Muscle of leg (tissue), 3 donors: ENCODE measurements at regions not wholly inside any gene's neighbourhood (a gene's known extent, or its start where the extent isn't known, plus 50 kb on each side); places are given as distances from the start of the nearest gene placed in this dataset.

Experiments used
- DNase-seq: peaks from one replicate; pipeline ENCODE4 v3.0.0; 2013
- H3K27ac ChIP-seq: one replicate; pipeline ENCODE4 v1.5.1; 2013; ENCODE audit warnings: mild to moderate bottlenecking, low read length, control low read depth
- H3K27me3 ChIP-seq: one replicate; pipeline ENCODE4 v1.6.1; 2013; ENCODE audit warnings: low read length; ENCODE audit not compliant: control insufficient read depth, insufficient read depth
- H3K36me3 ChIP-seq: one replicate; pipeline ENCODE4 v1.6.1; 2013; ENCODE audit warnings: low read length; ENCODE audit not compliant: control insufficient read depth, insufficient read depth
- H3K4me1 ChIP-seq: one replicate; pipeline ENCODE4 v1.6.1; 2013; ENCODE audit warnings: low read length; ENCODE audit not compliant: control insufficient read depth, insufficient read depth
- H3K4me3 ChIP-seq: one replicate; pipeline ENCODE4 v1.5.1; 2013; ENCODE audit warnings: low read length, control low read depth
- H3K9me3 ChIP-seq: replicated peaks from 2 replicates; pipeline ENCODE4 v1.6.1; 2013; ENCODE audit warnings: low read depth, low read length; ENCODE audit not compliant: control insufficient read depth
- WGBS: methylation state at CpG from one replicate; pipeline ENCODE4 v1.1.5; 2013; ENCODE audit warnings: missing lambda C conversion rate; ENCODE audit not compliant: insufficient coverage; 5-methylcytosine and 5-hydroxymethylcytosine counted together

DNA sequence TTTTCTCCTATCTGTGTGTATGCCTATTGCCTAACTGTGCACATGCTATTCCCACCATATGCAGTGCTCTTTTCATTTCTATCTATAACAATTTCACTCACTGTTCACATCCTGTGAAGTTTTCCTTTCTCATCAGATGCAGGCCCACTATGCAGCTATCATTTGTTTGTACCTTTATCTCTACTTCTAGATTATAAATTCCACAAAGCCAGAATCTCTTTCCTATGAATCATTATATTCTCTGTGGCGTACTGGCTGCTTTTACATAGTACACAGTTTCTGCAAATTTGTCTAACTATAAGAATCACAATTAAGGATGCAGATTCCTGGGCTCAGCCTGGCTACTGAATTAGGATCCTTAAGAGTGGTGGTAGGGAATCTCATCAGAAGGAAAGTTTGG lies 600.8 kb upstream of the ARRDC3 start:
- WGBS, result no CpG with 5 or more reads among the region's 1 CpG
- no peak for DNase-seq
- Histone ChIP-seq H3K36me3 (no peaks in the 10 kb centered on the region), H3K4me3 (no peak overlapping the region), H3K4me1 (no peaks in the 10 kb centered on the region), H3K27me3 (no peaks in the 10 kb centered on the region), H3K9me3 (no peaks in the 10 kb centered on the region), H3K27ac (no peak overlapping the region)

DNA sequence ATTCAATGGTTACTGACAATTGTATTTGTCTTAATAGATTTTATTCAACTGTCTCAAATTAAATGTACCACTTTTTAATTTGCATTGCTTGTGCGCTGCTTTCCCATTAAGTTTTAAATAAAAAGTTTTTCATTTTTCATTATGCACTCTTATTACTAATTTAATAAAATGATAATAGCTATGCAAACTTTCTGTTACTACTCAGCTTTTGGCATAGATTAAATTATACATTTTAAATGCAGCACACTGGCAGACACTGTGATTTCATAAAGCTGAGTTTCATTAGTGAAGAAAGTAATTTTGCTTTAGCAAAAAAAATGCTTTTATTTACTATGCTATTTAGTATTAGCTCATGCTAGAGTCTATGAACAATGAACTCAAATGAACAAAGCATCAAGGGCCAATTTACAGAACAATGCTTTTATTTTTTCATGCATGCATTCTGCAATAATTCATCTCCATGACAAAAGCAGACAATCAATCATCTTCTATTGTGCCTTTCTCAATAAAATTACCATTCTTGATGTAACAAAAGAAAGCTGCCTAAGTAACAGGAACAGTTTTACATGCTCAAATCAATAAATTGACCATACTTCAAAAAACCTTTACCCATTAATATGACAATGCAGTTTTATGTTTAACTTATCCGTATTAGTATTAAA lies 595.2 kb upstream of the ARRDC3 start:
- no peaks in the 10 kb centered on the region for H3K36me3 ChIP-seq
- no peaks in the 10 kb centered on the region for H3K27me3 ChIP-seq
- H3K9me3 ChIP-seq, result no peaks in the 10 kb centered on the region
- no peak for DNase-seq
- WGBS, result no CpG with 5 or more reads among the region's 2 CpGs
- no peaks in the 10 kb centered on the region for H3K4me1 ChIP-seq
- H3K4me3 ChIP-seq, result no peak overlapping the region
- no peak overlapping the region for H3K27ac ChIP-seq

DNA sequence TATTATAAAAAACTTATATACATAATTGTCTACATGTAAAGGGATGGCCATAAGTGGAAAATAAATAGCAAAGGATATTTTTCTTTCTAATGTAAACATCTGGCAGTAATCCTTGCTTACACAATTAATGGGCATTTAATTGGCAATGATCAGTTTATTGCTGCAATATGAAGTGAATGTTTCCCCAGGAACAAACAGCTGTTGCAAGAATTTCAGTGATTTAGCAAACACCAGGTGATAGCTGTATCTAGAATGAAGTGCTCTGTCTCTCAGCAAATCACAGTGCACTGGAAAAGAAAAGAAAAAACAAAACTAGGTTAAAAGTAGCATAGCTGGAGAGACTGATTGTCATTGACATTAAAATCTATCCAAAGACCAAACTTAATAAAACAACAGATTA lies 594.5 kb upstream of the ARRDC3 start:
- peak; percentile 5 for DNase-seq

GRCh38 chr5:91976451-91976850 lies 593.3 kb upstream of the ARRDC3 start:
- Histone ChIP-seq H3K27ac (no peak overlapping the region), H3K36me3 (no peaks in the 10 kb centered on the region), H3K4me1 (no peaks in the 10 kb centered on the region), H3K4me3 (no peak overlapping the region), H3K9me3 (no peaks in the 10 kb centered on the region), H3K27me3 (no peaks in the 10 kb centered on the region)
- WGBS, result 100% methylated on average over 1 of the region's 3 CpGs
- no peak for DNase-seq

More for the DNA sequence above, 594.5 kb upstream of the ARRDC3 start:
- Histone ChIP-seq H3K27ac (no peak overlapping the region), H3K4me1 (no peaks in the 10 kb centered on the region), H3K4me3 (no peak overlapping the region), H3K36me3 (no peaks in the 10 kb centered on the region), H3K9me3 (no peaks in the 10 kb centered on the region), H3K27me3 (no peaks in the 10 kb centered on the region)

GRCh38 chr5:91963166-91963565 lies 580.0 kb upstream of the ARRDC3 start:
- DNase-seq, result no peak
- no peaks in the 10 kb centered on the region for H3K27me3 ChIP-seq
- no CpG with 5 or more reads among the region's 1 CpG for WGBS
- no peaks in the 10 kb centered on the region for H3K36me3 ChIP-seq
- H3K4me3 ChIP-seq, result no peak overlapping the region
- no peaks in the 10 kb centered on the region for H3K4me1 ChIP-seq
- H3K27ac ChIP-seq, result no peak overlapping the region
- no peaks in the 10 kb centered on the region for H3K9me3 ChIP-seq

DNA sequence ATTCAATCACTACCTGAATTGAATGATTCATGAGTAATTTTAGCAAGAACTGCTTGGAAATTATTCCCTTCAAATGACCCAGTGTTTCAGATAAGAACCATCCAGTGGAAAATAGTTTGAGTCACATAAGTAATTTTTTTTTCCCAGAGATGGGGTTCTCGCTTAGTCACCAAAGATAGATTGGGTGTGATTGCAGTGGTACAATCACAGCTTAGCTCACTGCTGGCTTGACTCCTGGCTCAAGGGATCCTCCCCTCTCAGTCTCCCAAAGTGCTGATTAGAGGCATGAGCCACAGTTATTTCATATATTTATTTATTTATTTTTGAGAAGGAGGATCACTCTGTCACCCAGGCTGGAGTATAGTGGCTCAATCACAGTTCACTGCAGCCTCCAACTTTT lies 574.5 kb upstream of the ARRDC3 start:
- H3K27ac ChIP-seq, result no peak overlapping the region
- H3K9me3 ChIP-seq, result no peaks in the 10 kb centered on the region
- no peaks in the 10 kb centered on the region for H3K27me3 ChIP-seq
- no peak for DNase-seq
- H3K4me1 ChIP-seq, result no peaks in the 10 kb centered on the region
- WGBS, result no CpG with 5 or more reads among the region's 1 CpG
- H3K36me3 ChIP-seq, result no peaks in the 10 kb centered on the region
- no peak overlapping the region for H3K4me3 ChIP-seq

- Histone ChIP-seq H3K4me3 (no peak overlapping the region), H3K4me1 (no peaks in the 10 kb centered on the region), H3K36me3 (no peaks in the 10 kb centered on the region), H3K27me3 (no peaks in the 10 kb centered on the region), H3K9me3 (no peaks in the 10 kb centered on the region), H3K27ac (no peak overlapping the region)
- 50% methylated on average over 1 of the region's 1 CpG for WGBS
- DNase-seq, result no peak
Observed at GRCh38 chr5:91956738-91957137, 573.6 kb upstream of the ARRDC3 start.

GRCh38 chr5:91955610-91956009 lies 572.5 kb upstream of the ARRDC3 start:
- 0% methylated on average over 1 of the region's 2 CpGs for WGBS
- Histone ChIP-seq H3K4me1 (no peaks in the 10 kb centered on the region), H3K9me3 (no peaks in the 10 kb centered on the region), H3K27ac (no peak overlapping the region), H3K36me3 (no peaks in the 10 kb centered on the region), H3K4me3 (no peak overlapping the region), H3K27me3 (no peaks in the 10 kb centered on the region)
- DNase-seq, result no peak

GRCh38 chr5:91954136-91954535 lies 571.0 kb upstream of the ARRDC3 start:
- Histone ChIP-seq H3K4me1 (no peaks in the 10 kb centered on the region), H3K27ac (no peak overlapping the region), H3K4me3 (no peak overlapping the region), H3K9me3 (no peaks in the 10 kb centered on the region), H3K27me3 (no peaks in the 10 kb centered on the region), H3K36me3 (no peaks in the 10 kb centered on the region)
- no peak for DNase-seq

- Histone ChIP-seq H3K4me3 (no peak overlapping the region), H3K27me3 (no peaks in the 10 kb centered on the region), H3K9me3 (no peaks in the 10 kb centered on the region), H3K36me3 (no peaks in the 10 kb centered on the region), H3K4me1 (no peaks in the 10 kb centered on the region), H3K27ac (no peak overlapping the region)
- DNase-seq, result no peak
- 76% methylated on average over 2 of the region's 2 CpGs for WGBS
Observed at GRCh38 chr5:91950328-91950727, 567.2 kb upstream of the ARRDC3 start.

- 80% methylated on average over 1 of the region's 4 CpGs for WGBS
- Histone ChIP-seq H3K4me3 (no peak overlapping the region), H3K36me3 (no peaks in the 10 kb centered on the region), H3K27me3 (no peaks in the 10 kb centered on the region), H3K4me1 (no peaks in the 10 kb centered on the region), H3K27ac (no peak overlapping the region), H3K9me3 (no peaks in the 10 kb centered on the region)
- no peak for DNase-seq
Observed at GRCh38 chr5:91946870-91947269, 563.8 kb upstream of the ARRDC3 start.
